NCI-H2227 treated with DMSO at 0.1 percent for 48 hours (cell line): ENCODE measurements at regions not wholly inside any gene's neighbourhood (a gene's known extent, or its start where the extent isn't known, plus 50 kb on each side); places are given as distances from the start of the nearest gene placed in this dataset.

ENCODE experiments used
- DNase-seq: peaks from one replicate; lab custom pipeline; 2025; lab: John Stamatoyannopoulos, UW

GRCh38 chr12:75974323-75975187 is 57.0 kb downstream of the PHLDA1 start:
- no peak for DNase-seq

- DNase-seq = no peak
Observed at GRCh38 chr12:75971253-75971652, 60.3 kb downstream of the PHLDA1 start.

GRCh38 chr12:75970310-75970709 is 61.3 kb downstream of the PHLDA1 start:
- no peak for DNase-seq

- no peak for DNase-seq
Observed at GRCh38 chr12:75969768-75970167, 61.8 kb downstream of the PHLDA1 start.

DNA sequence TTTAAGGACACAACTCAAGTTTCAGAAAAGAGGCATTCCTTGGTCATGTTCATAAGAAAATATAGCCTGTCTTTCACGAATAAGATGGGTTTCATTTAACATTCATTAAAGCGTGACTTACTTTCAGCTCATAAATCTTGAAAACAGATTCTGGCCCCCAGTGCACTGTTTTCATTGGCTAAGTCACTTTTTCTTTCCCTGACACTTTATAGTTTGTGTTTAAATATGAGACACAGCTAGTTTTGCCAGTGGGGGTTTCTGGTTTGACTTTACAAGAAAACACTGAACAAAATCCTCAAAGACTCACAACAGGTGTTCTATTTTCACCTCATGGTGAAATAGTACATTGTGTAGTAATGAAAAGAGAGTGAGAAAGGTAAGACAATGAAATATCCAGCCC is 65.9 kb downstream of the PHLDA1 start:
- DNase-seq = no peak

DNA sequence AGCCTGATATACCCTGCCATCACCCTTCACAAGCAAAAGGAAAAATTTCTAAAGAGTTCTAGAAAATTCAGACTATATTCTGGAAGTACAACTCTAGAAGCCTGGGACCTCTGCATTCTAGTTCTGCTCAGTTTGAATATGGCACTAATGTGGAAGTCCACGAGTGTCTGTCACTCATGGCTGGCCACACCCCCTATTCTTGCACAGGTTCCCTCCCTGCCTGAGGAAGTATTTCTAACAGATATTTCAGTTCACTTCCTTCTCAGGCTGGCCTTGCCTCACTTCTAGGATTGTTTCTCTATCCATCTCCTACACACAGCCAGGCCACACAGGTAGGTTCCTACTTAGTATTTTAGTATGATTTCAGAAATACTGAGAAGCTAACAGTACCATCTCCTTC is 67.4 kb downstream of the PHLDA1 start:
- DNase-seq = no peak

- no peak for DNase-seq
Observed at GRCh38 chr12:75961878-75962277, 69.7 kb downstream of the PHLDA1 start.

- no peak for DNase-seq
Observed at GRCh38 chr12:75960954-75961661, 70.5 kb downstream of the PHLDA1 start.

DNA sequence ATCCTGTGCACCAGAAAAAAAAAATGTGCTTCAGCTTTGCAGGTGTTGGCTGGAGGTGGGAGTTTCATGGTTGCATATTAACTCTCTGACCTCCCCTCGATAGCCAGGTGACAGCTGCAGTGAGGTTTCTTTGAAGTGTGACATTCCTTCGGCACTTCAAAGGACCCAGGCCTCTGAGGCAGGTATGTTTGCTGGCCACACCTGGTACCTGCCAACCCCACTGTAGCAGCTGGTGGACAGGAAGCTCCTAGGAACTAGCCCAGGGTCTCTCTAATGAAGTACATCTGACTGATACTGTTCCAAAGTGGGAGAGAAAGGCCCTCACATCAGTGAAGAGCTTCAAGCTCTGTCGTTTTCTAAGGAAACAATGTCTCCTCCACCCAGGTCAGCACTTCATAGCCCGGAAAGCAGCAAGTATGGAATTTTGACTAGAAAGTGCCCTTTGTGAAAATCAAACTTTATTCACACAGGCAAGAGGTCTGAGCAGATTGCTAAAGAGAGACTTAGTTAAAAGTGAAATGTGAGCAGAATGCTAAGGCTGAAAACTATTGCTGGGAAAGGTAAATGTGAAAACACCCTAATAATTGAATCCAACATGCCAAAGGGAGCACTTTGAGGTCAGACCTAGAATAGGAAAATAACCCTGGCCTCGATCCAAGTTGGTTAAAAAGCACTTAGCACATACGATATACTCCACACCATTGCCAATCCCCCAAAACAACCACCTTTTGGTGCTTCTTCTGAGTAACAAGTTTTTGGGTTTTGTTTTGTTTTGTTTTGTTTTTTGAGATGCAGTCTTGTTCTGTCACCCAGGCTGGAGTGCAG is 71.3 kb downstream of the PHLDA1 start:
- DNase-seq = no peak

GRCh38 chr12:75959506-75959905 is 72.1 kb downstream of the PHLDA1 start:
- no peak for DNase-seq

- DNase-seq = no peak
Observed at GRCh38 chr12:75959060-75959459, 72.5 kb downstream of the PHLDA1 start.

GRCh38 chr12:75955251-75955650 is 76.3 kb downstream of the PHLDA1 start:
- no peak for DNase-seq

DNA sequence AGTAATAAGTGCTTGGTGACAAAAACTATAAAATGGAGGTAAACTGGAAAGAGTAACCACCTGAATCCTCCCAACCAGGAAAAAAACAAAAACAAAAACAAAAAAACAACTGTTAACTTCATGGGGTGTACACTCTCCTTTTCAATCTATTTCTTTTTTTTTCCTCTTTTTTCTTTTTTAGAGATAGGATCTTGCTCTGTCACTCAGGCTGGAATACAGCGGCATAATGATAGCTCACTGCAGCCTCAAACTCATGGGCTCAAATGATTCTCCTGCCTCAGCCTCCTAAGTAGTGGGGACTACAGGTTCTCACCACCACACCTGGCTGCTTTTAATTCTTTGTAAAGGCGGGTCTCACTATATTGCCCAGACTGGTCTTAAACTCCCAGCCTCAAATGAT is 76.8 kb downstream of the PHLDA1 start:
- no peak for DNase-seq

DNA sequence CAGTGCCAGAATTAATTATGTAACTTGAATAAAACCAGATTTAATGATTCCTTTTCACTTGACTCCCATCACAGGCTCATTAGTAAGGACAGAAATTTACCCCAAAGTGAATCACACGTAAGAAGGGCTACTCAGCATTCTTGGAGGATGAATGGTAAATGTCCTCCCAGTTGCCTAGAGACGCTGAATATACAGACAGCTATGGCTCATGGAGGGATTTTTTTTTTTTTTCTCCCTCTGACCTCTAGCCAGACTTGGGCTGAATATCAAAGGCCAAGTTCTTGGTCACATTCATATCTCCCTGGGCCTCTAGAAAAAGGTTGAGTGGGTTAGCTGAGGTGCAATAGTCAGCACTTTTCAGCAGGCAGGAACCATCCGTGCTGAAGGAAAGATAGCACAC is 77.5 kb downstream of the PHLDA1 start:
- no peak for DNase-seq

- DNase-seq = no peak
Observed at GRCh38 chr12:75953312-75953906, 78.2 kb downstream of the PHLDA1 start.

DNA sequence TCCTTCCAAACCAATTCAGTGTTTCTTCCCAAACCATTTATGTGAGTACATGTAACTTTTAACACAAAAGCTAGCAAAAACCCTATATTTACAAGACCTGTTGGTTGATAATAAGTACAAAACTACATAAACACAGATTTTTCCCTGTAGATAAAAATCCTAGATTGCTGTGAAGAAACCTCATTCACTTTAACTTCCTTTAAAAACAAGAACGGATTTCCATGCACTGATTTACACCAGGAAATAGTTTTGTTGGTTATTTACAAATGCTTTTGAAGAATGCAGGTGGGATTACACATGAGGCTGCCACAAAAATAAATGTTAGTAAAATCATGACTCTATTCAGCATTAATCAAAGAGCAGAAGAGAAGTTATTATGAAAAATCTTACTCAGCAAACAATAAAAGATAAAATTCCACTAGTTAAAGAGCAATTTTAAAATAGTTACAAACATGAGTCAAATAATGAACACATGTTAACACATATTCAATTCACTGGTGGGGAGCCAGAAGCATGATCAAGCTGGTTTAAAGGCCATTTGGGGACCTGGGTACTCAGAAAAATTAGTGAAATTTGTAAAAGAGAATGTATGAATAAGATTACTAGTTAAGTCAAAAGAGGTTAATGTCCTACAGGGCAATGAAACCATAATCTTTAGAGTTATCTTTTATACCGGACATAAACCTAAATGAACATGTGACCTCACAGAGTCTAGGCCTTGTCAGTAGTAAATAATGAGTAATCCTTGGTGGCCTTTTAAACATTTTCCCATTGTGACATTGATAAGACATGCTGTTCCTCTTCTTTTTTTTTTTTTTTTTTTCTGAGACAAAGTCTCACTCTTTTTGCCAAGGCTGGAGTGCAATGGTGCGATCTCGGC is 79.9 kb downstream of the PHLDA1 start:
- no peak for DNase-seq

DNA sequence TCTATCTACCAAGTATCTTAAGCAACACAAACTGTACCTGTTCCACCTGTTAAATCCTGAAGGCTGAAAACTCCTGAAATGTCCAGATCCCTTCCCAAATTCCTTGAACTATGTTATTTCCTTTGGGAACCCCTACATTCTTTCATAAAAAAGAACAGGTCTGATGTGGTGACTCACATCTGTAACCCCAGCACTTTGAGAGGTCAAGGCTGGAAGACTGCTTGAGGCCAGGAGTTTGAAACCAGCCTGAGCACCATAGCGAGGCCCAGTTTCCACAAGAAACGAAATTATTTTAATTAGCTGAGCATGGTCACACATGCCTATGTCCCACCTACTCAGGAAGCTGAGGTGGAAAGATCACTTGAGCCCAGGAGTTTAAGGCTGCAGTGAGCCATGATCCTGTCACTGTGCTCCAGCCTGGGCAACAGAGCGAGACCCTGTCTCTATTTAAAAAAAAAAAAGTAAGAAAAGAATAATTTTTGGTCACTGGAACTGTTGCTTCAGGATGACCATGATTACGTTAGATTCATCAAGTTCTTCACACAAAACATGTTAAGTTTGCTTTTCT is 84.3 kb downstream of the PHLDA1 start:
- DNase-seq = no peak

DNA sequence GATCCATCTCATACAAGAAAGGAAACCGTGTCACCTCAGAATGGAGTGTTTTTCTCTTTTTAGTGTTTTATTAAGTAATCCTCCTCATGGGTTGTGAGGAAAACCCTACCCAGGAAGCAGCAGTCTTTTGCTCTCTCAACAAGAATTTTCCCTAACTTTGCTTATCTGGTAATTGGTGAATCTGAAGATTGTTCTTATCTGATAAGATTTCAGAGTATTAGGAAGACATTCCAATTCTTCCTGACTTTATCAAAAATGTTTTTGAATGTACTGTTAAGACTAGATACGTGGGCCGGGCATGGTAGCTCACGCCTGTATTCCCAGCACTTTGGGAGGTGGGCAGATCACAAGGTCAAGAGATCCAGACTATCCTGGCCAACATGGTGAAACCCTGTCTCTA is 86.0 kb downstream of the PHLDA1 start:
- no peak for DNase-seq

GRCh38 chr12:75944905-75945432 is 86.6 kb downstream of the PHLDA1 start:
- DNase-seq = no peak

GRCh38 chr12:75944097-75944904 is 87.3 kb downstream of the PHLDA1 start:
- DNase-seq = no peak
